ENCODE measurements at regions not wholly inside any gene's neighbourhood (a gene's known extent, or its start where the extent isn't known, plus 50 kb on each side); places are given as distances from the start of the nearest gene placed in this dataset. TPM values are rescaled to one million over a fixed set of nuclear protein-coding genes. Genes with fewer than 3 reads are reported as not detected.
"Not testable (repeated sequence)": the region's sequence is repeated elsewhere in the genome, so short reads cannot be mapped to it uniquely, and the experiment has no call there.

DNA sequence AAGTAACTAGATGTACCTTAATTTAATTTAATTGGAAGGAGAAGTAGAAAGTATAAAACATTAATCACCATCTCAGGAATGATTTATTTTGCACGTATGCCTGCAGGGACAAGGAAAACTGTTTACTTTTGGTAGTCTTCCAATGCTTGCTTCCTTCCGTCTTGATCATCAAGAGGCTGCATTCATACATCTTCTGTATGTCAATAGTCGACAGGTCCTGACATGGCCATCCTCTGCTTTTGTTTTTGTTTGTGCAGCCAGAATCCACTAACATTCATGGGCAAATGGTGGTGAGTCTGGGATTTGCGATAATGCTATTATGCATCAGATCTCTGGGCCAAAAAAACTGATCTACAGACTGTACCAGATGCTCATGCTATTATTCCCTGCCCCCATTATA is 56.6 kb upstream of the ZPLD1 start:
- no peak overlapping the region for H2AFZ ChIP-seq (ENCODE audit: low read length)
- H3K4me1 ChIP-seq (ENCODE audit: insufficient read depth, low read length): no peaks in the 10 kb centered on the region
- no peaks in the 10 kb centered on the region for H3K79me2 ChIP-seq (ENCODE audit: insufficient read depth, low read length)
- H3K27ac ChIP-seq (ENCODE audit: low read depth, low read length): no peak overlapping the region
- H3K9me3 ChIP-seq (ENCODE audit: low read depth, low read length): no peaks in the 10 kb centered on the region
- no peak overlapping the region for H3K4me2 ChIP-seq (ENCODE audit: insufficient read depth, low read length)
- DNase-seq (ENCODE audit: insufficient read length, low spot score, missing footprints): no peak
- H3K36me3 ChIP-seq (ENCODE audit: insufficient read depth, low read length): no peaks in the 10 kb centered on the region
- H3K4me3 ChIP-seq (ENCODE audit: insufficient read depth, low read length): no peak overlapping the region
- TF ChIP-seq, protein P1, sequence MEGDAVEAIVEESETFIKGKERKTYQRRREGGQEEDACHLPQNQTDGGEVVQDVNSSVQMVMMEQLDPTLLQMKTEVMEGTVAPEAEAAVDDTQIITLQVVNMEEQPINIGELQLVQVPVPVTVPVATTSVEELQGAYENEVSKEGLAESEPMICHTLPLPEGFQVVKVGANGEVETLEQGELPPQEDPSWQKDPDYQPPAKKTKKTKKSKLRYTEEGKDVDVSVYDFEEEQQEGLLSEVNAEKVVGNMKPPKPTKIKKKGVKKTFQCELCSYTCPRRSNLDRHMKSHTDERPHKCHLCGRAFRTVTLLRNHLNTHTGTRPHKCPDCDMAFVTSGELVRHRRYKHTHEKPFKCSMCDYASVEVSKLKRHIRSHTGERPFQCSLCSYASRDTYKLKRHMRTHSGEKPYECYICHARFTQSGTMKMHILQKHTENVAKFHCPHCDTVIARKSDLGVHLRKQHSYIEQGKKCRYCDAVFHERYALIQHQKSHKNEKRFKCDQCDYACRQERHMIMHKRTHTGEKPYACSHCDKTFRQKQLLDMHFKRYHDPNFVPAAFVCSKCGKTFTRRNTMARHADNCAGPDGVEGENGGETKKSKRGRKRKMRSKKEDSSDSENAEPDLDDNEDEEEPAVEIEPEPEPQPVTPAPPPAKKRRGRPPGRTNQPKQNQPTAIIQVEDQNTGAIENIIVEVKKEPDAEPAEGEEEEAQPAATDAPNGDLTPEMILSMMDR (IDR thresholded peaks at IDR 0.05; ENCODE audit: extremely low read depth, low read depth, low read length): no peak
- H3K27me3 ChIP-seq (ENCODE audit: insufficient read depth, low read length): no peaks in the 10 kb centered on the region
- no peaks in the 10 kb centered on the region for H4K20me1 ChIP-seq (ENCODE audit: insufficient read depth, low read length)

DNA sequence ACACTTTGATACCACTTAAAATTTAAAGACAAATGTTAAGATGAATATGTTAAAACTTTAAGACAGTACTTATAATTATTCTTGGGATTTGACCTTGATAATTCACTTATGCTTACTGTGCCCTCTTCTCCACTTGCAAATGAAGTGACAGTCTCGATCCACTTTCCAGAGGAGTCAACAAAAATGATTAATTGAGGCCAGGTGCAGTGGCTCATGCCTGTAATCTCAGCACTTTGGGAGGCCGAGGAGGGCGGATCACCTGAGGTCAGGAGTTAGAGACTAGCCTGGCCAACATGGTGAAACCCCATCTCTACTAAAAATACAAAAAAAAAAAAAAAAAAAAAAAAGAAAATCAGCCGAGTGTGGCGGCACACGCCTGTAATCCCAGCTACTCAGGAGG is 52.6 kb upstream of the ZPLD1 start:
- not testable (repeated sequence) for H3K79me2 ChIP-seq (ENCODE audit: insufficient read depth, low read length); H3K9me3 ChIP-seq (ENCODE audit: low read depth, low read length); H3K4me3 ChIP-seq (ENCODE audit: insufficient read depth, low read length); H3K4me2 ChIP-seq (ENCODE audit: insufficient read depth, low read length); DNase-seq (ENCODE audit: insufficient read length, low spot score, missing footprints); H3K36me3 ChIP-seq (ENCODE audit: insufficient read depth, low read length); H3K4me1 ChIP-seq (ENCODE audit: insufficient read depth, low read length); H3K27me3 ChIP-seq (ENCODE audit: insufficient read depth, low read length); H3K27ac ChIP-seq (ENCODE audit: low read depth, low read length); H4K20me1 ChIP-seq (ENCODE audit: insufficient read depth, low read length); H2AFZ ChIP-seq (ENCODE audit: low read length)

Small RNA genes in the stretch of these regions (small RNA-seq; reads per million reads assigned to genes)
- not detected for gene AC106712.1
- gene RF00019: not detected
